ENCODE measurements at regions not wholly inside any gene's neighbourhood (a gene's known extent, or its start where the extent isn't known, plus 50 kb on each side); places are given as distances from the start of the nearest gene placed in this dataset.

DNA sequence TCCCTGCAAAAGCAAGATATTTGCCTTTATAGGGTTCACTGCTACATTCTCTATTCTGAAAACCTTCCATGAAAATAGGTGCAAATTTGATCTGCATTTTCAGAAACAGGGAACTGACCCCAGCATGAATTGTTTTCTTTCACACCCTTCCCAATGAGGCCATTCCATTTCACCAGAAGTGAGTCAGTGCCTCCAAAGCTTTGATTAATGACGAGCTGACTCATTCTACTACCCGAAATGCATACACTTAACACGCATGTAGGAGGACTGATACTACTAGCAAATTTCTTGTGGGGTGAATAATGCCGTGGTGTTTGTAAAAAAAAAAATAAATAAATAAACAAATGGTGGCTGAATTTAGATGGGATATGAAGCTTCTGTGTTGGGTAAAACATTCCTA lies 146.9 kb upstream of the FGF13 start:
- no peak for ATAC-seq

GRCh38 chrX:138856881-138857604 lies 145.5 kb upstream of the FGF13 start:
- Histone ChIP-seq H3K27me3 (peaks cover 0 to 14% (median 0%) of the 10 kb centered on the region in 7 donors), H3K27ac (no peak overlapping the region), H3K4me1 (no peaks in the 10 kb centered on the region), H3K4me3 (no peak overlapping the region), H3K36me3 (no peaks in the 10 kb centered on the region), H3K9me3 (no peaks in the 10 kb centered on the region)
- intact Hi-C loops (cut with DNase I), result no loop called here
- WGBS, 2 donors, result 94 to 95% methylated on average over 12 of the region's 12 CpGs
- no peak for TF ChIP-seq CTCF (IDR thresholded peaks at IDR 0.05)
- ATAC-seq, result no peak
- DNase-seq, result no peak

More for the DNA sequence above, 146.9 kb upstream of the FGF13 start:
- Histone ChIP-seq H3K9me3 (no peaks in the 10 kb centered on the region), H3K27ac (no peak overlapping the region), H3K36me3 (no peaks in the 10 kb centered on the region), H3K4me1 (no peaks in the 10 kb centered on the region), H3K27me3 (peaks cover 0 to 14% (median 0%) of the 10 kb centered on the region in 7 donors), H3K4me3 (no peak overlapping the region)
- 70 to 79% methylated on average over 4 of the region's 4 CpGs for WGBS, 2 donors
- intact Hi-C loops (cut with DNase I), result no loop called here
- TF ChIP-seq CTCF (IDR thresholded peaks at IDR 0.05), result no peak
- DNase-seq, result no peak

DNA sequence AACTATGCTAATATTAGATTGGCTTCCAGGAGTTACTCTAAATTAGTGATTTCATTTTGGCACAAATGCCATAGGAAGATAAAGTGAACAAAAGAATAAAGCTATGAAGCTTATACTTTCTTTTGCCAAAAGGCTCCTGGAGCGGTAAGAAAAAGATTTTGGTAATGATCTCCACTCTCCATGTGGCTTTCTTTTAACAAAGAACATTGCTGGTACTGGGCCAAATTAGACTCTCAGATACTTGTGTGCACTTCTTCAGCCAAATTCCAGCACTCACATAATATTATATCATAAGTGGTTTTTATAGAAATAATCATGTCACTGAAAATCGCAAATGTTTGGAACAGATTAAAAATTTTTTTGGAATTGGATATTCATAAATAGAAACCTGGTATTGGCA lies 142.4 kb upstream of the FGF13 start:
- Histone ChIP-seq H3K9me3 (no peaks in the 10 kb centered on the region), H3K36me3 (no peaks in the 10 kb centered on the region), H3K27ac (no peak overlapping the region), H3K4me3 (no peak overlapping the region), H3K27me3 (peaks cover 0 to 22% (median 0%) of the 10 kb centered on the region in 7 donors), H3K4me1 (no peaks in the 10 kb centered on the region)
- WGBS, 2 donors, result 47 to 50% methylated on average over 2 of the region's 2 CpGs
- DNase-seq (no peak), ATAC-seq (no peak)
- intact Hi-C loops (cut with DNase I), result no loop called here
- no peak for TF ChIP-seq CTCF (IDR thresholded peaks at IDR 0.05)

GRCh38 chrX:138849521-138849920 lies 138.0 kb upstream of the FGF13 start:
- Histone ChIP-seq H3K27me3 (peaks cover 0 to 24% (median 0%) of the 10 kb centered on the region in 7 donors), H3K27ac (no peak overlapping the region), H3K36me3 (no peaks in the 10 kb centered on the region), H3K9me3 (no peaks in the 10 kb centered on the region), H3K4me1 (no peaks in the 10 kb centered on the region), H3K4me3 (no peak overlapping the region)
- 89 to 97% methylated on average over 2 of the region's 2 CpGs for WGBS, 2 donors
- intact Hi-C loops (cut with DNase I), result no loop called here
- no peak for DNase-seq
- no peak for TF ChIP-seq CTCF (IDR thresholded peaks at IDR 0.05)
- ATAC-seq, result no peak

All from heart right ventricle (tissue), 16 donors.